SK-N-SH (cell line): ENCODE measurements at regions not wholly inside any gene's neighbourhood (a gene's known extent, or its start where the extent isn't known, plus 50 kb on each side); places are given as distances from the start of the nearest gene placed in this dataset.

Experiments
- CTCF ChIA-PET: fragments of 300-600, 350-600 bp; formaldehyde crosslinking; extraction: SDS; loops from one replicate; lab custom pipeline; 2021; lab: Yijun Ruan, JAX
- POLR2A ChIA-PET: fragments of 350-600 bp; sonication (Branson Sonifier 250); formaldehyde crosslinking; extraction: SDS; loops from one replicate; lab custom pipeline; 2020; ENCODE audit warnings: antibody characterized with exemption, inconsistent platforms; lab: Yijun Ruan, JAX
- DNase-seq: peaks from one replicate; pipeline ENCODE4 v3.0.0; 2012
- H2AFZ ChIP-seq: fragments of 200-600 bp; sonication (generic); 2 replicates; pipeline ENCODE4 v1.8.1; 2016; ENCODE audit warnings: antibody characterized with exemption, mild to moderate bottlenecking, low read depth
- H3F3A ChIP-seq: fragments of 200-600 bp; sonication (generic); replicated peaks from 2 replicates; pipeline ENCODE3; 2016; ENCODE audit warnings: antibody characterized with exemption, mild to moderate bottlenecking; ENCODE audit not compliant: insufficient read depth
- H3K27ac ChIP-seq, 2 experiments: fragments of 200-500 bp in 1 of 2; fragments of 200-600 bp in 1 of 2; sonication (Bioruptor generic) in 1 of 2; sonication (generic), shearing (Covaris generic) in 1 of 2; 2 replicates each; pipeline versions ENCODE4 v1.5.1 to v1.6.1; 2014 to 2016; ENCODE audit warnings: low read depth in 2 of 2, inconsistent platforms in 1 of 2, low read length in 1 of 2, mild to moderate bottlenecking in 1 of 2, mixed read lengths in 1 of 2
- H3K27me3 ChIP-seq: fragments of 200-600 bp; sonication (generic), shearing (Covaris generic); 2 replicates; pipeline ENCODE4 v1.6.1; 2016; ENCODE audit warnings: mixed run types; ENCODE audit not compliant: insufficient read depth
- H3K36me3 ChIP-seq, 2 experiments: fragments of 200-500 bp in 1 of 2; fragments of 200-600 bp in 1 of 2; sonication (Bioruptor generic) in 1 of 2; sonication (generic) in 1 of 2; replicated peaks in 1 of 2; 2 replicates each; pipeline versions ENCODE3 to v1.5.1; 2014 to 2016; ENCODE audit warnings: low read length in 1 of 2, mild to moderate bottlenecking in 1 of 2; ENCODE audit not compliant: insufficient read depth in 2 of 2, control insufficient read depth in 1 of 2
- H3K4me1 ChIP-seq, 2 experiments: fragments of 200-500 bp in 1 of 2; fragments of 200-600 bp in 1 of 2; sonication (Bioruptor generic) in 1 of 2; sonication (generic), shearing (Covaris generic) in 1 of 2; 2 replicates each; pipeline versions ENCODE4 v1.5.1 to v1.6.1; 2014 to 2016; ENCODE audit warnings: low read depth in 1 of 2, low read length in 1 of 2, mixed run types in 1 of 2; ENCODE audit not compliant: insufficient read depth in 2 of 2, control insufficient read depth in 1 of 2
- H3K4me2 ChIP-seq: fragments of 200-600 bp; sonication (generic), shearing (Covaris generic); 2 replicates; pipeline ENCODE4 v1.6.1; 2017; ENCODE audit warnings: mixed run types
- H3K4me3 ChIP-seq, 2 experiments: fragments of 200-500 bp in 1 of 2; fragments of 200-600 bp in 1 of 2; sonication (Bioruptor generic) in 1 of 2; sonication (generic), shearing (Covaris generic) in 1 of 2; 2 replicates each; pipeline versions ENCODE4 v1.5.1 to v1.8.1; 2014 to 2016; ENCODE audit warnings: low read depth in 2 of 2, inconsistent platforms in 1 of 2, low read length in 1 of 2, mild to moderate bottlenecking in 1 of 2, mixed read lengths in 1 of 2, moderate library complexity in 1 of 2
- H3K79me2 ChIP-seq: fragments of 200-600 bp; sonication (generic); 2 replicates; pipeline ENCODE4 v1.8.1; 2017; ENCODE audit warnings: mild to moderate bottlenecking; ENCODE audit not compliant: insufficient read depth
- H3K9ac ChIP-seq: fragments of 200-600 bp; sonication (generic); 2 replicates; pipeline ENCODE4 v1.6.1; 2017; ENCODE audit warnings: mixed run types
- H3K9me2 ChIP-seq: fragments of 200-600 bp; sonication (generic); 2 replicates; pipeline ENCODE4 v1.6.1; 2017; ENCODE audit warnings: mixed run types
- H3K9me3 ChIP-seq: fragments of 200-600 bp; sonication (generic); 2 replicates; pipeline ENCODE4 v1.6.1; 2017; ENCODE audit warnings: mixed run types, mild to moderate bottlenecking, moderate library complexity
- H4K20me1 ChIP-seq: fragments of 200-600 bp; sonication (generic); 2 replicates; pipeline ENCODE4 v1.6.1; 2017; ENCODE audit warnings: mild to moderate bottlenecking, mixed run types; ENCODE audit not compliant: insufficient read depth
- EP300 ChIP-seq, 2 experiments: IDR thresholded peaks; 2 replicates each; pipeline versions ENCODE4 v1.4.0 to v1.6.1; 2012; ENCODE audit warnings: borderline replicate concordance in 1 of 2, low read depth in 1 of 2, low read length in 1 of 2
- FOSL2 ChIP-seq: IDR thresholded peaks from 2 replicates; pipeline ENCODE4 v1.4.0; 2012; ENCODE audit warnings: low read depth, mild to moderate bottlenecking, moderate library complexity, borderline replicate concordance
- FOXJ3 ChIP-seq: sonication (generic); formaldehyde crosslinking; IDR thresholded peaks from 2 replicates; pipeline ENCODE4 v1.5.1; 2020; ENCODE audit warnings: mild to moderate bottlenecking, missing genetic modification reagents
- GABPA ChIP-seq: IDR thresholded peaks from 2 replicates; pipeline ENCODE4 v1.4.0; 2012; ENCODE audit warnings: low read depth, mild to moderate bottlenecking
- GATA2 ChIP-seq: sonication (generic); formaldehyde crosslinking; IDR thresholded peaks from 2 replicates; pipeline ENCODE4 v1.5.0; 2020; ENCODE audit warnings: mild to moderate bottlenecking, missing genetic modification reagents
- IRF3 ChIP-seq: fragments of 150-350 bp; IDR thresholded peaks from 2 replicates; pipeline ENCODE4 v1.6.1; 2016; ENCODE audit warnings: mild to moderate bottlenecking, low read depth, low read length
- JUND ChIP-seq: IDR thresholded peaks from 2 replicates; pipeline ENCODE4 v1.4.0; 2012
- MAX ChIP-seq: IDR thresholded peaks from 2 replicates; pipeline ENCODE4 v1.4.0; 2012; ENCODE audit warnings: low read depth
- MEF2A ChIP-seq: IDR thresholded peaks from 2 replicates; pipeline ENCODE4 v1.4.0; 2012; ENCODE audit warnings: low read depth, borderline replicate concordance
- NFIC ChIP-seq: IDR thresholded peaks from 2 replicates; pipeline ENCODE4 v1.4.0; 2012; ENCODE audit warnings: borderline replicate concordance
- NRF1 ChIP-seq: IDR thresholded peaks from 2 replicates; pipeline ENCODE4 v1.6.1; 2012; ENCODE audit warnings: low read depth, mild to moderate bottlenecking, low read length
- POLR2AphosphoS5 ChIP-seq: IDR thresholded peaks from 2 replicates; pipeline ENCODE4 v1.6.1; 2012; ENCODE audit warnings: low read depth, low read length
- RCOR1 ChIP-seq: fragments of 150-350 bp; IDR thresholded peaks from 2 replicates; pipeline ENCODE4 v1.6.1; 2017; ENCODE audit warnings: antibody characterized with exemption, low read length
- RFX5 ChIP-seq: IDR thresholded peaks from 2 replicates; pipeline ENCODE4 v1.6.1; 2012; ENCODE audit warnings: mild to moderate bottlenecking, improper control_type of control experiment, low read length
- SIN3A ChIP-seq: IDR thresholded peaks from 2 replicates; pipeline ENCODE4 v1.6.1; 2012; ENCODE audit warnings: low read depth, mild to moderate bottlenecking, low read length, moderate library complexity, borderline replicate concordance
- TAF1 ChIP-seq: IDR thresholded peaks from 2 replicates; pipeline ENCODE4 v1.6.1; 2012; ENCODE audit warnings: low read depth, mild to moderate bottlenecking, low read length, moderate library complexity, borderline replicate concordance
- TCF12 ChIP-seq: IDR thresholded peaks from 2 replicates; pipeline ENCODE4 v1.4.0; 2012
- USF1 ChIP-seq: IDR thresholded peaks from 2 replicates; pipeline ENCODE4 v1.4.0; 2012; ENCODE audit warnings: low read depth, borderline replicate concordance
- USF2 ChIP-seq: fragments of 150-350 bp; IDR thresholded peaks from 2 replicates; pipeline ENCODE4 v1.6.1; 2017; ENCODE audit warnings: antibody characterized with exemption, low read length, low read depth, borderline replicate concordance
- ZBTB33 ChIP-seq: IDR thresholded peaks from 2 replicates; pipeline ENCODE4 v1.4.0; 2012; ENCODE audit warnings: low read depth, borderline replicate concordance
- WGBS: methylation state at CpG from one replicate; pipeline ENCODE4 v1.1.6; 2017; ENCODE audit warnings: low lambda C conversion rate; 5-methylcytosine and 5-hydroxymethylcytosine counted together

GRCh38 chr6:67350729-67351128 is 1284.4 kb upstream of the ADGRB3 start:
- CTCF ChIA-PET: interaction anchor here (1.0 kb wide), 1 partner anchor 15 kb away, joined by 4 read pairs; no protein-coding TSS in a partner anchor

More at GRCh38 chr6:67350729-67351128, 1284.4 kb upstream of the ADGRB3 start:
- no peak for TF ChIP-seq JUND
- no peak for TF ChIP-seq USF2
- no peak for TF ChIP-seq IRF3
- TF ChIP-seq GABPA: no peak
- no peak for TF ChIP-seq POLR2AphosphoS5
- TF ChIP-seq NFIC: no peak
- TF ChIP-seq SIN3A: no peak
- TF ChIP-seq MEF2A: no peak
- no peak for TF ChIP-seq TAF1
- no peak for TF ChIP-seq ZBTB33
- no peak for TF ChIP-seq USF1
- no peak for TF ChIP-seq GATA2 (CRISPR knock-in tag)
- TF ChIP-seq MAX: no peak
- no peak for TF ChIP-seq RFX5
- TF ChIP-seq FOSL2: no peak
- no peak for TF ChIP-seq NRF1
- TF ChIP-seq FOXJ3 (CRISPR knock-in tag): no peak
- no peak for TF ChIP-seq EP300 (IDR thresholded peaks at IDR 0.05; ENCODE audit: borderline replicate concordance in 1 of 2, low read depth in 1 of 2, low read length in 1 of 2)
- no peak for TF ChIP-seq TCF12
- TF ChIP-seq RCOR1: no peak
- no peaks in the 10 kb centered on the region for H3K4me1 ChIP-seq
- H3K36me3 ChIP-seq: no peaks in the 10 kb centered on the region
- POLR2A ChIA-PET: no interaction called here
- no peak overlapping the region for H3K9ac ChIP-seq
- no peaks in the 10 kb centered on the region for H3K9me3 ChIP-seq
- no peak overlapping the region for H2AFZ ChIP-seq
- 53% methylated on average over 4 of the region's 4 CpGs for WGBS
- H3K4me2 ChIP-seq: no peak overlapping the region
- H3K4me3 ChIP-seq: no peak overlapping the region
- H3F3A ChIP-seq: no peaks in the 10 kb centered on the region
- no peaks in the 10 kb centered on the region for H3K9me2 ChIP-seq
- no peak overlapping the region for H3K27ac ChIP-seq
- H3K27me3 ChIP-seq: no peaks in the 10 kb centered on the region
- H3K79me2 ChIP-seq: no peaks in the 10 kb centered on the region
- no peaks in the 10 kb centered on the region for H4K20me1 ChIP-seq
- no peak for DNase-seq
